HCT116 (cell line): ENCODE measurements at regions not wholly inside any gene's neighbourhood (a gene's known extent, or its start where the extent isn't known, plus 50 kb on each side); places are given as distances from the start of the nearest gene placed in this dataset.

Experiments used
- ATAC-seq: fragments of 200-7000 bp; cut with Tn5 transposase; 2 replicates; pipeline ENCODE4 v1.9.1; 2020; ENCODE audit warnings: mild to moderate bottlenecking, moderate library complexity
- BruUV-seq: library from RNA; stranded (reverse); fragments of 400-500 nt; replicated peaks from 2 replicates; lab custom pipeline; 2021; lab: Mats Ljungman, UMichigan
- CTCF ChIA-PET: fragments of 300-600 bp; sonication (Branson Sonifier 250); formaldehyde crosslinking; loops from one replicate; lab custom pipeline; 2021; ENCODE audit warnings: antibody characterized with exemption; lab: Charles Lee
- POLR2A ChIA-PET: fragments of 300-600, 350-600 bp; sonication (Branson Sonifier 250); formaldehyde crosslinking; loops from one replicate; lab custom pipeline; 2021; ENCODE audit warnings: antibody characterized with exemption; lab: Charles Lee
- RAD21 ChIA-PET, 2 experiments: fragments of 300-600 bp; sonication (Branson Sonifier 250); formaldehyde crosslinking; loops; one replicate each; lab custom pipeline; 2023; ENCODE audit warnings: low total read pairs in 2 of 2; ENCODE audit not compliant: uncharacterized antibody in 2 of 2, unreplicated experiment in 2 of 2, low non-redundant PET in 1 of 2; lab: Charles Lee
- DNase-seq: peaks from one replicate; pipeline ENCODE4 v3.0.0-alpha.2; 2010; ENCODE audit warnings: low read depth, low spot score
- H2AFZ ChIP-seq: fragments of 200-600 bp; shearing (Covaris generic), sonication (generic); 2 replicates; pipeline ENCODE4 v1.6.1; 2017; ENCODE audit warnings: low read depth, mixed run types, mixed read lengths, antibody characterized with exemption, low read length; ENCODE audit not compliant: poor library complexity, severe bottlenecking
- H3K27ac ChIP-seq: 2 replicates; pipeline ENCODE4 v1.5.1; 2012; ENCODE audit warnings: low read depth, low read length
- H3K27me3 ChIP-seq: fragments of 200-600 bp; sonication (generic); 2 replicates; pipeline ENCODE4 v1.6.1; 2016; ENCODE audit warnings: mixed run types, low read length, mixed read lengths; ENCODE audit not compliant: insufficient read depth
- H3K36me3 ChIP-seq, 2 experiments: fragments of 200-500 bp in 1 of 2; fragments of 200-600 bp in 1 of 2; sonication (Bioruptor generic) in 1 of 2; sonication (generic) in 1 of 2; 2 replicates each; pipeline versions ENCODE4 v1.5.1 to v1.6.1; 2014 to 2016; ENCODE audit warnings: low read length in 2 of 2, inconsistent platforms in 1 of 2, mixed read lengths in 1 of 2, mixed run types in 1 of 2; ENCODE audit not compliant: insufficient read depth in 2 of 2, control insufficient read depth in 1 of 2
- H3K4me1 ChIP-seq, 2 experiments: fragments of 200-600 bp in 1 of 2; sonication (generic) in 1 of 2; 2 replicates each; pipeline versions ENCODE4 v1.5.1 to v1.6.1; 2012 to 2017; ENCODE audit warnings: low read length in 2 of 2, inconsistent platforms in 1 of 2, mild to moderate bottlenecking in 1 of 2, mixed read lengths in 1 of 2, mixed run types in 1 of 2, moderate library complexity in 1 of 2; ENCODE audit not compliant: insufficient read depth in 2 of 2, control insufficient read depth in 1 of 2
- H3K4me2 ChIP-seq: fragments of 200-600 bp; sonication (generic); 2 replicates; pipeline ENCODE4 v1.6.1; 2017; ENCODE audit warnings: mixed run types, low read length, mixed read lengths
- H3K4me3 ChIP-seq, 2 experiments: fragments of 200-600 bp in 1 of 2; sonication (generic) in 1 of 2; replicated peaks in 1 of 2; 2 replicates each; pipeline ENCODE4 v1.5.1; 2011 to 2016; ENCODE audit warnings: low read length in 2 of 2, control low read depth in 1 of 2, low read depth in 1 of 2, mild to moderate bottlenecking in 1 of 2, mixed read lengths in 1 of 2, mixed run types in 1 of 2
- H3K79me2 ChIP-seq: fragments of 200-600 bp; sonication (generic); 2 replicates; pipeline ENCODE4 v1.6.1; 2017; ENCODE audit warnings: mild to moderate bottlenecking, mixed run types, low read length, moderate library complexity, mixed read lengths; ENCODE audit not compliant: insufficient read depth
- H3K9ac ChIP-seq: fragments of 200-600 bp; sonication (generic); 2 replicates; pipeline ENCODE4 v1.6.1; 2016; ENCODE audit warnings: low read length, mixed read lengths
- H3K9me2 ChIP-seq: fragments of 200-600 bp; sonication (generic), shearing (Covaris generic); 2 replicates; pipeline ENCODE4 v1.6.1; 2017; ENCODE audit warnings: mixed run types, mild to moderate bottlenecking, moderate library complexity; ENCODE audit not compliant: insufficient read depth
- H3K9me3 ChIP-seq, 2 experiments: fragments of 200-500 bp in 1 of 2; fragments of 200-600 bp in 1 of 2; sonication (Bioruptor generic) in 1 of 2; sonication (generic) in 1 of 2; 2 replicates each; pipeline ENCODE4 v1.6.1; 2014 to 2017; ENCODE audit warnings: low read length in 2 of 2, mixed read lengths in 2 of 2, inconsistent platforms in 1 of 2, low read depth in 1 of 2, mild to moderate bottlenecking in 1 of 2, mixed run types in 1 of 2, moderate library complexity in 1 of 2; ENCODE audit not compliant: control insufficient read depth in 1 of 2, insufficient read depth in 1 of 2
- H4K20me1 ChIP-seq: fragments of 200-600 bp; sonication (generic), shearing (Covaris generic); 2 replicates; pipeline ENCODE4 v1.6.1; 2017; ENCODE audit warnings: mixed run types, mild to moderate bottlenecking, moderate library complexity; ENCODE audit not compliant: insufficient read depth
- CEBPB ChIP-seq: IDR thresholded peaks from 2 replicates; pipeline ENCODE4 v1.6.1; 2012; ENCODE audit warnings: low read depth
- EGR1 ChIP-seq: IDR thresholded peaks from 2 replicates; pipeline ENCODE4 v1.6.1; 2012; ENCODE audit warnings: low read depth
- SRF ChIP-seq: IDR thresholded peaks from 2 replicates; pipeline ENCODE4 v1.6.1; 2012; ENCODE audit warnings: low read depth
- TCF7L2 ChIP-seq: IDR thresholded peaks from 2 replicates; pipeline ENCODE4 v1.7.0; 2011; ENCODE audit warnings: borderline replicate concordance, inconsistent platforms; ENCODE audit not compliant: insufficient read depth, insufficient read length; ENCODE audit errors: extremely low read depth
- ZFX ChIP-seq: fragments of 450-650 bp; IDR thresholded peaks from 2 replicates; pipeline ENCODE4 v1.6.1; 2017
- intact Hi-C: fragments of 100-400 bp; cut with micrococcal nuclease; formaldehyde crosslinking; loops from 2 replicates; pipeline ENCODE4 v1.10.0; 2022
- TF ChIP-seq, protein P1 (sequence below): IDR thresholded peaks from 2 replicates; pipeline ENCODE4 v1.6.1; 2012
- TF ChIP-seq, protein P2 (sequence below): IDR thresholded peaks from 2 replicates; pipeline ENCODE4 v1.6.1; 2011; ENCODE audit warnings: mild to moderate bottlenecking, low read length, moderate library complexity; ENCODE audit not compliant: insufficient replicate concordance; ENCODE audit errors: extremely low read depth

DNA sequence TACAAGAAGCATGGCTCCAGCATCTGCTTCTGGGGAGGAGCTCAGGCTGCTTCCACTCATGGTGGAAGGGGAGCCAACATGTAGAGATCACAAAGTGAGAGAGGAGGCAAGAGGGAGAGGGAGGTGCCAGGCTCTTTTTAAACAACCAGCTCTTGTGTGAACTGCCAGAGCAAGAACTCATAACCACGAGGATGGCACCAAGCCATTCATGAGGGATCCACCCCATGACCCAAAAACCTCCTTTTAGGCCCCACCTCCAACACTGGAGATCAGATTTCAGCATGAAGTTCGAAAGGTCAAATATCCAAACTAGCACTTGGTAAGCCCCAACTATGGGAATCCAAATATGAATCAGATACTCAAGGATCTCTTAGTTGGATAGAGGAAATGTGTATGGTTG, 131.2 kb downstream of the RXFP2 start:
- CTCF ChIA-PET: no interaction called here
- no peak overlapping the region for H3K9ac ChIP-seq
- BruUV-seq: no TSS peak
- intact Hi-C loops: no loop called here
- POLR2A ChIA-PET: no interaction called here
- no peaks in the 10 kb centered on the region for H3K4me1 ChIP-seq
- no peak for DNase-seq
- H3K9me2 ChIP-seq: no peaks in the 10 kb centered on the region
- RAD21 ChIA-PET: no interaction called here
- H3K27me3 ChIP-seq: 0 out of 2 replicates have a peak, but pooled peaks cover 9% of the 10 kb centered on the region
- H4K20me1 ChIP-seq: no peaks in the 10 kb centered on the region
- no peak overlapping the region for H3K27ac ChIP-seq
- no peak overlapping the region for H2AFZ ChIP-seq
- no peak overlapping the region for H3K4me2 ChIP-seq
- no peaks in the 10 kb centered on the region for H3K36me3 ChIP-seq
- H3K9me3 ChIP-seq: no peaks in the 10 kb centered on the region
- TF ChIP-seq CEBPB (no peak), SRF (no peak), TCF7L2 (no peak), EGR1 (no peak)
- TF ChIP-seq, protein P1, sequence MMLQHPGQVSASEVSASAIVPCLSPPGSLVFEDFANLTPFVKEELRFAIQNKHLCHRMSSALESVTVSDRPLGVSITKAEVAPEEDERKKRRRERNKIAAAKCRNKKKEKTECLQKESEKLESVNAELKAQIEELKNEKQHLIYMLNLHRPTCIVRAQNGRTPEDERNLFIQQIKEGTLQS: no peak
- no peaks in the 10 kb centered on the region for H3K79me2 ChIP-seq
- ATAC-seq: no peak
- H3K4me3 ChIP-seq: no peak overlapping the region

DNA sequence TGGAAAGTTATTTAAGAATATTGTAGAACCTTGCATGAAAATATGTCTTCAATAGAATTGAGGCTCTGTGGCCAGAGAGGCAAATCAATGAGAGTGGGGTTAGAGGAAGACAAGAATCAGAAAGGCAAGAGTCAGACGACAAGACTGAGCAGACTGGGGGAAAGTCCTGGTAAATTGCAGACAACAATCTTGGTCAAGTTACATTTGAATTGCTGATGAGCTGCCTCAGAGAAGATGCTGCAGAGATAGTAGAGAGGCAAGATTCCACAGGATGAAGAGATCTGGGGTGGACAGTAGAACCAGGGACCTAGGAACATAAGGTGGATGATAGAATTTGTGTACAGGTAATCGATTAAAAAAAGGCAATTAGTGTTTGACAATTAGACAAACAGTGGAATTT, 133.8 kb downstream of the RXFP2 start:
- Histone ChIP-seq H3K4me1 (no peaks in the 10 kb centered on the region), H3K9me2 (no peaks in the 10 kb centered on the region), H3K9ac (no peak overlapping the region), H4K20me1 (no peaks in the 10 kb centered on the region), H3K27me3 (0 out of 2 replicates have a peak, but pooled peaks cover 9% of the 10 kb centered on the region), H3K9me3 (no peaks in the 10 kb centered on the region), H3K36me3 (no peaks in the 10 kb centered on the region), H3K27ac (no peak overlapping the region)
- RAD21 ChIA-PET: no interaction called here
- POLR2A ChIA-PET: no interaction called here
- BruUV-seq: no TSS peak
- no peak for DNase-seq
- no peak for TF ChIP-seq ZFX
- TF ChIP-seq, protein P2, sequence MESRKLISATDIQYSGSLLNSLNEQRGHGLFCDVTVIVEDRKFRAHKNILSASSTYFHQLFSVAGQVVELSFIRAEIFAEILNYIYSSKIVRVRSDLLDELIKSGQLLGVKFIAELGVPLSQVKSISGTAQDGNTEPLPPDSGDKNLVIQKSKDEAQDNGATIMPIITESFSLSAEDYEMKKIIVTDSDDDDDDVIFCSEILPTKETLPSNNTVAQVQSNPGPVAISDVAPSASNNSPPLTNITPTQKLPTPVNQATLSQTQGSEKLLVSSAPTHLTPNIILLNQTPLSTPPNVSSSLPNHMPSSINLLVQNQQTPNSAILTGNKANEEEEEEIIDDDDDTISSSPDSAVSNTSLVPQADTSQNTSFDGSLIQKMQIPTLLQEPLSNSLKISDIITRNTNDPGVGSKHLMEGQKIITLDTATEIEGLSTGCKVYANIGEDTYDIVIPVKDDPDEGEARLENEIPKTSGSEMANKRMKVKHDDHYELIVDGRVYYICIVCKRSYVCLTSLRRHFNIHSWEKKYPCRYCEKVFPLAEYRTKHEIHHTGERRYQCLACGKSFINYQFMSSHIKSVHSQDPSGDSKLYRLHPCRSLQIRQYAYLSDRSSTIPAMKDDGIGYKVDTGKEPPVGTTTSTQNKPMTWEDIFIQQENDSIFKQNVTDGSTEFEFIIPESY: no peak
- TF ChIP-seq, all 23 proteins: peak for 0
- no peak overlapping the region for H3K4me2 ChIP-seq
- H2AFZ ChIP-seq: no peak overlapping the region
- no peaks in the 10 kb centered on the region for H3K79me2 ChIP-seq
- intact Hi-C loops: no loop called here
- H3K4me3 ChIP-seq: no peak overlapping the region
- CTCF ChIA-PET: no interaction called here
- ATAC-seq: no peak
